Fibroblast of gingiva (primary cell): ENCODE measurements at regions not wholly inside any gene's neighbourhood (a gene's known extent, or its start where the extent isn't known, plus 50 kb on each side); places are given as distances from the start of the nearest gene placed in this dataset.

Experiments
- DNase-seq: peaks from one replicate; pipeline ENCODE4 v3.0.0-alpha.2; 2011; ENCODE audit warnings: low read depth

GRCh38 chr5:10849278-10849677 lies 88.2 kb upstream of the DAP start:
- DNase-seq = no peak

DNA sequence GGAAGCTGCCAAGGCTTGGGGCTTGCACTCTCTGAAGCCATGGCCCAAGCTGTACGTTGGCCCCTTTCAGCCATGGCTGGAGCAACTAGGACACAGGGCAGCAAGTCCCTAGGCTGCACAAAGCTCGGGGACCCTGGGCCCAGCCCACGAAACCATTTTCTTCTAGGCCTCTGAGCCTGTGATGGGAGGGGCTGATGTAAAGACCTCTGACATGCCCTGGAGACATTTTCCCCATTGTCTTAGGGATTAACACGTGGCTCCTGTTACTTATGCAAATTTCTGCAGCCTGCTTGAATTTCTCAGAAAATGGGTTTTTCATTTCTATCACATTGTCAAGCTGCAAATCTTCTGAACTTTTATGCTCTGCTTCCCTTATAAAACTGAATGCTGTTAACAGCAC lies 83.0 kb upstream of the DAP start:
- no peak for DNase-seq

DNA sequence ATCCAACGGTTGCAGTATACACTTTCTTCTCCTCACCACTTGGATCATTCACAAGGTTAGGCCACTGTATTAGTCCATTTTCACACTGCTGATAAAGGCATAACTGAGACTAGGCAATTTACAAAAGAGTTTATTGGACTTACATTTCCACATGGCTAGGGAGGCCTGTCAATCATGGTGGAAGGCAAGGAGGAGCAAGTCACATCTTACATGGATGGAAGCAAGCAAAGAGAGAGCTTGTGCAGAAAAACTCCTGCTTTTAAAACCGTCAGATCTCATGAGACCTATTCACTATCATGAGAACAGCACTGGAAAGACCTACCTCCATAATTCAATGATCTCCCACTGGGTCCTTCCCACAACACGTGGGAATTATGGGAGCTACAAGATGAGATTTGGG lies 81.8 kb upstream of the DAP start:
- DNase-seq = no peak

- DNase-seq = no peak
These were observed 79.0 kb upstream of the DAP start for GRCh38 chr5:10839916-10840599.

- no peak for DNase-seq
These were observed 78.1 kb upstream of the DAP start for GRCh38 chr5:10839118-10839517.

DNA sequence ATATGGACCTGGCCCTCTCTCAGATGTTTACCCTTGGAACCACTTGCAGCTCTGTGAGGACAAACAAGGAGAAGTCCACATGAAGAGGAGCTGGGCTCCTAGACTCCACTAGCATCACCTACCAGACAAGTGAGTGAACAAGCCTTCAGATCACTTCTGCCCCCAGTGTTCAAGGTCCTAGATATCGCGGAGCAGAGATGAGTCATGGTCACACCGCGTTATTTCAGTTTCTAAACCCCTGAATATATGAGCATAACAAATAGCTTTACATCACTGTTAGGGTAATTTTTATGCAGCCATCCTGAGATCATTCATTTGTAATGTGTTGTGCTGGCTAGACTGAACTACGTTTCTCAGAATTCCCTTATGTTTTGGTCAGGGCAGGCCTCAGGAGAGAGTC lies 77.0 kb upstream of the DAP start:
- DNase-seq = no peak

DNA sequence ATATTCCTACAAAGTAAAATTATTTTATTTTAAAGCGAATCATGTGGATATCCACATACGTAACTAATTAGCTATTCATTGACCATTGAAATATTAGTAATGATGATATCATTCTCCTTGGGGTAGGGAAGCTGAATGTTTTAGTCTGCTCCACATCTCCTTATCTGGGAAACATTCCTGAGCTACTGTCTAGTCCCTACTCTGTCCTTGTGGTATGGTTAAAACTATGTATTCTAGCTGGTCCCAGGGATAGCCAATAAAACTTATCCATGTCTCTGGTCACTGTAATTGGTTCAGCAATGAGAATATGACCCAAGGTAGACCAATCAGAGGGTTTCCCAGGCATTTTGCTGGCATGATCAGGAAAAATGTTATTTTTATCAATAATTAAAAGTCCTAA lies 76.0 kb upstream of the DAP start:
- no peak for DNase-seq

DNA sequence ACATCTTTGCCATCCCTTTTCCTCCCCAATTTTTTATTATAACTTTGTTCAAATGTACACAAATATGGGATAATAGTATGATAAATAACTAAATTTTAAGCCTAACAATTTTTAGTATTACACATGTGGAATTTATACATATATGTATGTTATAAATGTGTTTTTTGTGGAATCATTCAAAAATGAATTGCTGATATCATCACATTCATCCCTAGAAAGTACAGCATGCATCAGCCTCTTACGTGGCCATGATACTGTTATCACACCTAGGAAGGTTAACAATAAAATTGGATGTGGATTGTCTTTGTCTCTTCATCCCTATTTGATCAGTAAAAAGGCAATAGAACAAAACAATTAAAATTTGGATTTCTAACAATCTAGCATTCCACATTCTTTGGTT lies 73.7 kb upstream of the DAP start:
- DNase-seq = no peak

DNA sequence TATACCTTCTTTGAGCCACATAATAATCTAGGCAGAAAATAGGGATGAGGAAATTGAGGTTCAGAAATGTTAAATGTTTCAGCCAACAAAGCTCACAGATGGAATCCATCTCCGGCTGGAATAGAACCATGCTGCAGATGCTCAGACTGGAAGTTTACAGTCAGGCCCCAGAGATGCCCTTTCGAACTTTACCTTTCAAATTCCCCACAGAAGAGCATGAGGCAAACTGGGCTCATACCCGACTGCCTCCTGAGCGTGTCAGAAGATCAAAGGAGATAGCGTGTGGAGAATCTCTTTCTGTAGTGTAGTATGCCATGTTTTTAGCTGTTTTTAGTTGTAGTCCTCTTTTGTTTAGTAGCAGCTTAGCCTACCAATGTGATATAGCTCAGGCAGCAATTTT lies 72.0 kb upstream of the DAP start:
- DNase-seq = no peak

- no peak for DNase-seq
These were observed 71.4 kb upstream of the DAP start for GRCh38 chr5:10832421-10832820.

GRCh38 chr5:10831419-10831818 lies 70.4 kb upstream of the DAP start:
- DNase-seq = peak; percentile 81

- peak; percentile 14 for DNase-seq
These were observed 67.2 kb upstream of the DAP start for GRCh38 chr5:10828241-10828640.

GRCh38 chr5:10827571-10827970 lies 66.5 kb upstream of the DAP start:
- DNase-seq = peak; percentile 31

- DNase-seq = no peak
These were observed 65.9 kb upstream of the DAP start for GRCh38 chr5:10826971-10827370.

DNA sequence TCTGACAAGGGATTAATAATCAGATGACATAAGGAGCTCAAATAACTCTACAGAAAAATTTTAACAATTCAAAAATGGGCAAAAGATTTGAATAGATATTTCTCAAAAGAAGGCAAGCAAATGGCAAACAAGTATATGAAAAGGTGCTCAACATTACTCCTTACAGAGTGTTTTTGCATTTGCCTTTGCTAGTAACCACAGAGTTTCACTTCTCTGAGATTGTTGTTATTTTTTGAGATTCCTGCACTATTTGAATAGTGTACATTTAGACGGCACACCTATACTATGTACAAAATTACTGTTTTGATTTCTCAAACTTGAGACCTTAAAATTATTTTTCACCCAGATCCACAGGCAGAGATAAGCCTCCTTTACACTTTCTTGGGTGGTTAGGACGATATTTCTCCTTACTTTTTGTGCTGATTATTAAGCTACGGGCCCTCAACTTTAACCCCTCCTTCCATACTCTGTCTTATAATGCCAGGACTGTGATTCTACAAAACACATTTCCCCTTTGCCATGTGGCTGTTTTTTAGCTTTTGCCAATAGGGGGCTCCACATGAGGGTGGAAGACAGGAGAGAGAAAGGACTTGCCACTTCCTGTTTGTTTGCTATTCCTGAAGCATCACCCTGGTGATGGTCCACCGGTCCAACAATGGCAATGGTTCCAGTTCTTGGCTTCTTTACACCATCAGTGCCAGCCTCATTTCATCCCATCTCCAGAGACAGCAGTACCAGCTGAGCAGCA lies 65.0 kb upstream of the DAP start:
- DNase-seq = no peak

DNA sequence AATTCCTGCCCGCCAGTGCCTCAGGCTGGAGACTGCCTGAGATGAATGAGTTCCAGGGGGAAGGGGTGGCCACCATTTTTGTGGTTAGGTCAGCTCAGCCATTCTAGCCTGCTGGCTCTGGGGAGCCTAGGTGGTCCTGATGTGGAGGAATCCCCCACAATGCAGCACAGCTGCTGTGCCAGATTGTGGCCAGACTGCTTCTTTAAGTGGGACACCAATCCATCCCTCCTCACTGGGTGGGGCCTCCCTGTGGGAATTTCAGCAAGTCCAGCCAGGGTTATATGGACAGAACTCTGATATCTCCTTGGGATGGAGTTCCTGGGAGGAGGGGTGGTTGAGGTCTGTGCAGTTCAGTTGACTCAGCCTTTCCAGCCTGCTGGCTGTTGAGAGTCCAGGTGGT lies 51.2 kb upstream of the DAP start:
- DNase-seq = no peak
